ENCODE measurements at regions not wholly inside any gene's neighbourhood (a gene's known extent, or its start where the extent isn't known, plus 50 kb on each side); places are given as distances from the start of the nearest gene placed in this dataset.

DNA sequence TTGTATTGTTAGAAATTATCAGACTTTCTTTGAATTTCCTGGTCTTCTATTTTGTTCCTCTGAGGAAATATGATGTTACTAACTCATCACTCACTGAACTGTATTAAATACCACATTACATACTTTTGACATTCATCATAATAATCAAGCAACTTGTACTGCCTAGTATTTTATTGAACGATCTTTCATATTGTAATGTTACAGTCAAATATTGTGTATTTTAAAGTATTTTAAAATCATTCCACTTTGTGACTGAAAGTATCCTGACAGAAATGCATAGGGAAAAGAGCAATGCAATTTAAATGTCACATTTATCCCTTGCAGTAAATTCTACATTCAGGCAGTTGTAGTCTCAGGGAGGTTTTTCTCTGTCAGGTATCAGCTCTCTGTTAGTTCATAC lies 1557.4 kb downstream of the CDH8 start:
- Histone ChIP-seq H3K36me3 (ENCODE audit: control insufficient read depth, insufficient read depth, low read length) (no peaks in the 10 kb centered on the region), H3K4me3 (ENCODE audit: low read length) (no peak overlapping the region), H3K27ac (ENCODE audit: low read length) (no peak overlapping the region), H3K4me1 (ENCODE audit: control insufficient read depth, insufficient read depth, low read length) (no peaks in the 10 kb centered on the region), H3K9me3 (ENCODE audit: control insufficient read depth, insufficient read depth, low read length) (no peaks in the 10 kb centered on the region), H3K27me3 (ENCODE audit: control insufficient read depth, insufficient read depth, low read length) (no peaks in the 10 kb centered on the region)
- no CpG with 5 or more reads among the region's 1 CpG for WGBS (ENCODE audit: insufficient coverage, insufficient read length)
- DNase-seq (ENCODE audit: low read depth, low spot score), result no peak

DNA sequence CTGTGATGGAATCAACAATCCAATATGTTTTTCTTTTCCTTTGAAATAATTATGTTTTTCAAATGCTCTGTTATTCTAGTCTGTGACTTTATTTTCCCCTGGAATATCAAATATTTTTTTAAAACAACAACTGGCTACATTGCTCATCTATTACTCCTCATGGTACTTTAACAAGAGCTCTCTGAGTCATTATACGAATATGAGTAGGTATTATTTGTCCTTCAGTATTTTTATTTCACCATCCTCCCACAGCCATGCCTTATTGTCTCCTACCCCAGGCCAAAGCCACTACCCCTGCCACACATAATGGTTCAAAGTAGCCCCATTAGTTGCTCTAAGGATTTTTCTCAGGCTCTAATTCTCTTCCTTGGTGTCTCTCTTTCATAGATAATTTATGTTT lies 1572.3 kb downstream of the CDH8 start:
- Histone ChIP-seq H3K36me3 (ENCODE audit: control insufficient read depth, insufficient read depth, low read length) (no peaks in the 10 kb centered on the region), H3K4me1 (ENCODE audit: control insufficient read depth, insufficient read depth, low read length) (no peaks in the 10 kb centered on the region), H3K27ac (ENCODE audit: low read length) (no peak overlapping the region), H3K27me3 (ENCODE audit: control insufficient read depth, insufficient read depth, low read length) (no peaks in the 10 kb centered on the region), H3K9me3 (ENCODE audit: control insufficient read depth, insufficient read depth, low read length) (no peaks in the 10 kb centered on the region), H3K4me3 (ENCODE audit: low read length) (no peak overlapping the region)
- no peak for DNase-seq (ENCODE audit: low read depth, low spot score)
- WGBS (ENCODE audit: insufficient coverage, insufficient read length), result no CpG with 5 or more reads among the region's 1 CpG

DNA sequence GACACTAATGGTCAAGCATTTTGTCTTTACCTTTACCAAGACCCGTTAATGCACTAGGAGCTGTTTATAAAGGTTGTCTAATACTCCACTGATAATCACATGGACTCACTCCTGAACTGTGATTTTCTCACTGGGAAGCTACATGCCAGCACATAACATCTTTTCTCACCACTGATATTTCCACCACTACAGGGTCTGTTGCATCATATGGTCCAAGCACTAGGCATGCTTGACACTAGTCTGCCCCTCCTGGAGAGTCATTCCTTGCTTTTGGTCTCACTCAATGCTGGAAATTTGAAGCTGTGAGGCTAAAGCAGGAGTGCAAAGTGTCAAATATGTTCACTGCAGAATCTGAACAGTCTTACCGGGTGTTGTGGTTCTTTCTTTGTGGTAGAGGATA lies 1576.8 kb downstream of the CDH8 start:
- no peak for DNase-seq (ENCODE audit: low read depth, low spot score)
- no peaks in the 10 kb centered on the region for H3K9me3 ChIP-seq (ENCODE audit: control insufficient read depth, insufficient read depth, low read length)
- H3K4me1 ChIP-seq (ENCODE audit: control insufficient read depth, insufficient read depth, low read length), result no peaks in the 10 kb centered on the region
- no peaks in the 10 kb centered on the region for H3K27me3 ChIP-seq (ENCODE audit: control insufficient read depth, insufficient read depth, low read length)
- no peak overlapping the region for H3K4me3 ChIP-seq (ENCODE audit: low read length)
- H3K27ac ChIP-seq (ENCODE audit: low read length), result no peak overlapping the region
- H3K36me3 ChIP-seq (ENCODE audit: control insufficient read depth, insufficient read depth, low read length), result no peaks in the 10 kb centered on the region
- WGBS (ENCODE audit: insufficient coverage, insufficient read length), result no CpG with 5 or more reads among the region's 2 CpGs

DNA sequence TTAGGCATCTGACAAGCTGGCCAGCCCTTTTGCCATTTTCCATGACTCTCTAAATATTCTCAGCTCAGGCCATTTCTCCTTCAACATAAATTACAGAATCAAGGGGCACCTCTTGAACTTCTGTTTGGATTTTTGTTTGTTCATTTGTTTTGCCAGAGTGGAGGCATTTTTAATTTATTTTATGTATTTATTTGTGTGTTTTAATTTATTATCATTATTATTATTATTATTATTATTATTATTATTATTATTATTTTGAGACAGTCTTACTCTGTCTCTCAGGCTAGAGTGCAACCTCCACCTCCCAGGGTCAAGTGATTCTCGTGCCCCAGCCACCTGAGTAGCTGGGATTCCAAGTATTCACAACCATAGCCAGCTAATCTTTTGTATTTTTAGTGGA lies 1578.0 kb downstream of the CDH8 start:
- Histone ChIP-seq H3K4me3 (ENCODE audit: low read length) (no peak overlapping the region), H3K27me3 (ENCODE audit: control insufficient read depth, insufficient read depth, low read length) (no peaks in the 10 kb centered on the region), H3K36me3 (ENCODE audit: control insufficient read depth, insufficient read depth, low read length) (no peaks in the 10 kb centered on the region), H3K4me1 (ENCODE audit: control insufficient read depth, insufficient read depth, low read length) (no peaks in the 10 kb centered on the region), H3K9me3 (ENCODE audit: control insufficient read depth, insufficient read depth, low read length) (no peaks in the 10 kb centered on the region), H3K27ac (ENCODE audit: low read length) (no peak overlapping the region)
- DNase-seq (ENCODE audit: low read depth, low spot score), result no peak
- no CpG with 5 or more reads among the region's 1 CpG for WGBS (ENCODE audit: insufficient coverage, insufficient read length)

DNA sequence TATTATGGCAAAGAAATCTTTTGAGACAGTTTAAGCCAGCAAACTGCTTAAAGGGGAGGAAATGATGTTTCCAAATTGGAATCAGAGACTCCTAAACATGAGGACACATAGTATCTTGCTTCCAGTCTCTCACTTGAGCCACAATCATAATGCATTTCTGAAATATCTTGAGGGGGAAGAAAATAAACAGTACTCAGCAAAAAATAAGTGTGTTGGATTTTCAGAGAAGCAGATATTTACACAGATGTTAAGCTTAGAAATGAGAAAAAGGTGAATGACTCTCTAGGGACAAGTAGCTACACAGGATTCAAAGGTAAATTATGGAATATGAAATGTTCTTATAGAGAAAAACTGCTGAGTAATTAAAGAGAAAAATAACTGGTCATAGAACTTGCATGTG lies 1583.6 kb downstream of the CDH8 start:
- Histone ChIP-seq H3K27ac (ENCODE audit: low read length) (no peak overlapping the region), H3K4me1 (ENCODE audit: control insufficient read depth, insufficient read depth, low read length) (no peaks in the 10 kb centered on the region), H3K27me3 (ENCODE audit: control insufficient read depth, insufficient read depth, low read length) (no peaks in the 10 kb centered on the region), H3K4me3 (ENCODE audit: low read length) (no peak overlapping the region), H3K9me3 (ENCODE audit: control insufficient read depth, insufficient read depth, low read length) (no peaks in the 10 kb centered on the region), H3K36me3 (ENCODE audit: control insufficient read depth, insufficient read depth, low read length) (no peaks in the 10 kb centered on the region)
- no peak for DNase-seq (ENCODE audit: low read depth, low spot score)

DNA sequence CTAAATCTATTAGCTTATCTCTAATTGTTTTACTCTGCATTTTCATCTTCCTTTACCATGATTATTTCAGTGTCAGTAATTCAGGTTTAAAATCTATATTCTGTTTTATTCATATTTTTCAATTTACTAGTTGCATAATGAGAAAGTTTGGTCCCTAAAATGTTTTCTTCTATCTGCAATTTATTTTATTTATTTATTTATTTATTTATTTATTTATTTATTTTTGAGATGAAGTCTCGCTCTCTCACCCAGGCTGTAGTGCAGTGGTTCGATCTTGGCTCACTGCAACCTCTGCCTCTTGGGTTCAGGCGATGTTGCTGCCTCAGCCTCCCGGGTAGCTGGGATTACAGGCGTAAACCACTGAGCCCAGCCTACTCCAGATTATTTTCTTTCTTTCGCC lies 1597.3 kb downstream of the CDH8 start:
- Histone ChIP-seq H3K27me3 (ENCODE audit: control insufficient read depth, insufficient read depth, low read length) (no peaks in the 10 kb centered on the region), H3K4me1 (ENCODE audit: control insufficient read depth, insufficient read depth, low read length) (no peaks in the 10 kb centered on the region), H3K4me3 (ENCODE audit: low read length) (no peak overlapping the region), H3K9me3 (ENCODE audit: control insufficient read depth, insufficient read depth, low read length) (no peaks in the 10 kb centered on the region), H3K36me3 (ENCODE audit: control insufficient read depth, insufficient read depth, low read length) (no peaks in the 10 kb centered on the region), H3K27ac (ENCODE audit: low read length) (no peak overlapping the region)
- no CpG with 5 or more reads among the region's 6 CpGs for WGBS (ENCODE audit: insufficient coverage, insufficient read length)
- no peak for DNase-seq (ENCODE audit: low read depth, low spot score)

DNA sequence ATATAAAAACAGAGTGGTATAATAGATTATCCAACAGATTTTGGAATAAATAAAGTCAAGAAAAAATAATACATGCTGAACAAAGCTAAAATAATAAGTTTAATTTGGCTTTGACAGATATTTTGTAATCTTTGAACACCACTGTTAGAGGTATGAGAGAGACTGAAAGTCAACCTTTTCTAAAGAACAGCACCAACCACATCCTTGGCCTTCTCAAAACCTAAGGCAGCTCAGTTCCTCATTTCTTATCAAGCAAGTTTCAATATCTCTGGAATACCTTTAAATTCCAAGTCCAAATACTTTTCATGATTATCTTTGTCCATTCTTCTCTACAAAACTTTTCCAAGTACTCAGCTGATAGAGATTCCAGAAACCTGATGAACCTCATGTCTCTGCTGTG lies 1603.8 kb downstream of the CDH8 start:
- H3K9me3 ChIP-seq (ENCODE audit: control insufficient read depth, insufficient read depth, low read length), result no peaks in the 10 kb centered on the region
- no peak for DNase-seq (ENCODE audit: low read depth, low spot score)
- H3K36me3 ChIP-seq (ENCODE audit: control insufficient read depth, insufficient read depth, low read length), result no peaks in the 10 kb centered on the region
- H3K27me3 ChIP-seq (ENCODE audit: control insufficient read depth, insufficient read depth, low read length), result no peaks in the 10 kb centered on the region
- no peak overlapping the region for H3K4me3 ChIP-seq (ENCODE audit: low read length)
- no peaks in the 10 kb centered on the region for H3K4me1 ChIP-seq (ENCODE audit: control insufficient read depth, insufficient read depth, low read length)
- no peak overlapping the region for H3K27ac ChIP-seq (ENCODE audit: low read length)

DNA sequence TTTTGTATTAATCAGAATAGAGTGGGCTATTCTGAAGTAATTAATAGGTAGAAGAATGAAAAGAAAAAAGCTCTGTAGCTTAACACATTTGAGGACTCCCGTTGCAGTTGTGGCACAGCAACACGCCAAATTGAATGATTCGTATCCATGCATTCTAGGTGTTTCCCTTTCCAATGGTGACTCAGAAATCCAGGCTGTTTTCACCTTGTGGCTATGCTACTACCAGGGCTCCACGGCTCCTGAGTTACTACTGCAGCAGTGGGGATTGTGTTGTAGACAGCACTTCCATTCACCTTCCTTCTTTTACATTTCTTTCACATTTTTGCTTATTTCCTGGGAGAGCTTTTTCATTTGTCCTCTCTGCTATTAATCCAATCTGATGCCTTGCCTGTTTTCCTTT lies 1616.4 kb downstream of the CDH8 start:
- WGBS (ENCODE audit: insufficient coverage, insufficient read length), result no CpG with 5 or more reads among the region's 4 CpGs
- Histone ChIP-seq H3K9me3 (ENCODE audit: control insufficient read depth, insufficient read depth, low read length) (no peaks in the 10 kb centered on the region), H3K4me3 (ENCODE audit: low read length) (no peak overlapping the region), H3K4me1 (ENCODE audit: control insufficient read depth, insufficient read depth, low read length) (peaks cover 2% of the 10 kb centered on the region; the same call in 1 of the 2 replicates), H3K27ac (ENCODE audit: low read length) (no peak overlapping the region), H3K27me3 (ENCODE audit: control insufficient read depth, insufficient read depth, low read length) (no peaks in the 10 kb centered on the region), H3K36me3 (ENCODE audit: control insufficient read depth, insufficient read depth, low read length) (no peaks in the 10 kb centered on the region)
- DNase-seq (ENCODE audit: low read depth, low spot score), result no peak

DNA sequence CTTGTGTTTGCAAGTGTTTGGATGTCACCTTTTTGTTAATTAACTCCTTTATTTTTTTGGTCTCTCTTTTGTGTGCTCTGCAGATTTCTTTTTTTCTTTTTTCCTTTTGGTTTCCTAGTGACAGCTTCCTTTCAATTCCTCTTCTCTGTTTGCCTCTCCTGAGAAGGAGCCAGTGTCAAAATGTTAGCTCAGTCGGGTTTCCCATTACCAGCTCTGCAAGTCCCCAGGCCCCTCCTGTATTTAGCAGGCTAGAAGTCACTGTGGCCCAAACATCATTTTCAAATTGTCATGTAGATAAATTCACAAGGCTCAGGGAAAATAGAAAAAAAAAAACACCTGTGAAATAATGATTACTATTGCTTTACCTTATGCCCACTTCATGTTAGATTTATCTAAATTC lies 1621.6 kb downstream of the CDH8 start:
- no CpG with 5 or more reads among the region's 1 CpG for WGBS (ENCODE audit: insufficient coverage, insufficient read length)
- H3K27me3 ChIP-seq (ENCODE audit: control insufficient read depth, insufficient read depth, low read length), result no peaks in the 10 kb centered on the region

DNA sequence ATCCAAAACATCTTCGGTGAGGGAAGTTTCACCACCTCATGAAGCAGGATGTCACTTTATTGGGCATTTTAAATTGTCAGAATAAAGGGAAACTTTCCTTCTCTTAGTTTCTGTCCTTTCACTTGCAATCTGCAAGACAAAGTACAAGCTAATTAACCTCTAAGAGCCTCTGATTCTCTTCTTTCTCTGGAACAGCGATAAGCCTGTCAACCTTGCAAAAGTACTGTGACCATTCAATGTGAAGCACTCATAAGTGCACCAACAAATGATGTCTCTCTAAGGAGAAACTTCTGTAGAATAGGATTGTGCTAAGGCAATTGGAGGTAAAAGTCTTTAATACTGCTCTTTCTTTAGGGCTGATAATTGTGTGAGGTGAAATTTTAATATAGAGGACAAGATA lies 1622.3 kb downstream of the CDH8 start:
- Histone ChIP-seq H3K4me1 (ENCODE audit: control insufficient read depth, insufficient read depth, low read length) (peaks cover 1% of the 10 kb centered on the region; the same call in 1 of the 2 replicates), H3K27ac (ENCODE audit: low read length) (no peak overlapping the region), H3K4me3 (ENCODE audit: low read length) (no peak overlapping the region), H3K36me3 (ENCODE audit: control insufficient read depth, insufficient read depth, low read length) (no peaks in the 10 kb centered on the region), H3K9me3 (ENCODE audit: control insufficient read depth, insufficient read depth, low read length) (no peaks in the 10 kb centered on the region), H3K27me3 (ENCODE audit: control insufficient read depth, insufficient read depth, low read length) (no peaks in the 10 kb centered on the region)
- no peak for DNase-seq (ENCODE audit: low read depth, low spot score)
- WGBS (ENCODE audit: insufficient coverage, insufficient read length), result no CpG with 5 or more reads among the region's 2 CpGs

More for the DNA sequence above, 1621.6 kb downstream of the CDH8 start:
- Histone ChIP-seq H3K4me1 (ENCODE audit: control insufficient read depth, insufficient read depth, low read length) (peaks cover 1% of the 10 kb centered on the region; the same call in 1 of the 2 replicates), H3K9me3 (ENCODE audit: control insufficient read depth, insufficient read depth, low read length) (no peaks in the 10 kb centered on the region), H3K27ac (ENCODE audit: low read length) (no peak overlapping the region), H3K36me3 (ENCODE audit: control insufficient read depth, insufficient read depth, low read length) (no peaks in the 10 kb centered on the region), H3K4me3 (ENCODE audit: low read length) (no peak overlapping the region)
- no peak for DNase-seq (ENCODE audit: low read depth, low spot score)

DNA sequence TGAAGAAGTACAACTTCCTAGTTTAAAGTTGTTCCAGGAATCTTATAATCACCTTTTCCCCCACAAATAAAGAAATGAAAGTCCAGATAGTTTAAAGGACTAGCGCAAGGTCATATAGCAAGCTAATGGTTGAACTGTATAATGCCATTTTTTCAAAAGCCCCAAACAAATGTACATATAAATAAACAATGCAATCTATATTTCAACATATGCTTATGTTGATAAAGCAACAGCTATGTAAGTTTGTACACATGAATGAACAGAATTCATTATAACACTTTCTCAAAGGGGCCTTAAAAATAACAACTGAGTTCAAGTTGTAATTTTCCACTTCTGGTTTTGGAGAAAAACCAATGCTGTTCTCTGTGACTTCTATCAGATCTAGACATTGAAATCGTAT lies 1628.6 kb downstream of the CDH8 start:
- no peak overlapping the region for H3K27ac ChIP-seq (ENCODE audit: low read length)
- no peaks in the 10 kb centered on the region for H3K27me3 ChIP-seq (ENCODE audit: control insufficient read depth, insufficient read depth, low read length)
- no peaks in the 10 kb centered on the region for H3K4me1 ChIP-seq (ENCODE audit: control insufficient read depth, insufficient read depth, low read length)
- H3K4me3 ChIP-seq (ENCODE audit: low read length), result no peak overlapping the region
- no peak for DNase-seq (ENCODE audit: low read depth, low spot score)
- no peaks in the 10 kb centered on the region for H3K9me3 ChIP-seq (ENCODE audit: control insufficient read depth, insufficient read depth, low read length)
- no CpG with 5 or more reads among the region's 2 CpGs for WGBS (ENCODE audit: insufficient coverage, insufficient read length)
- H3K36me3 ChIP-seq (ENCODE audit: control insufficient read depth, insufficient read depth, low read length), result no peaks in the 10 kb centered on the region
